ENCODE measurements at regions not wholly inside any gene's neighbourhood (a gene's known extent, or its start where the extent isn't known, plus 50 kb on each side); places are given as distances from the start of the nearest gene placed in this dataset.
"Not testable (repeated sequence)": the region's sequence is repeated elsewhere in the genome, so short reads cannot be mapped to it uniquely, and the experiment has no call there.

DNA sequence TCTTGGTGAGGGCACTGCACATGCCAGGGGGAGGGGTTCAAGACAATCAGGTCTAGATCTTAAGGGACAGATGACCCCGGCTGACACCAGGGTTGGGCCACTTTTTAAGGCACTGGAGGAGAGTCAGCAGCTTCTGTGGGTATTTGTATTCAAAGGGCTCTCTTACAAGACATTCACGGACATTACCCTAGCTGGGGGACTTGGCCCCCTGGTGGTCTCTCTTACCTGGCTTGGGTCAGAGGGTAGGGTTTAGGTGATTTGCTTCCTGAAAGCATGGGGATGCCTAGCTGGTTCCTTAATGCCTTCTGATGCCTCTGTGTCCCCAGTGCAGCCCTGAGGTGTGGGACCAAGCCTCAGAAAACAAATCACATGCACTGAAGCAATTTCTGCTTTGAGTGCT lies 354.7 kb downstream of the CDC5L start:
- no peak for DNase-seq (ENCODE audit: low read depth)

DNA sequence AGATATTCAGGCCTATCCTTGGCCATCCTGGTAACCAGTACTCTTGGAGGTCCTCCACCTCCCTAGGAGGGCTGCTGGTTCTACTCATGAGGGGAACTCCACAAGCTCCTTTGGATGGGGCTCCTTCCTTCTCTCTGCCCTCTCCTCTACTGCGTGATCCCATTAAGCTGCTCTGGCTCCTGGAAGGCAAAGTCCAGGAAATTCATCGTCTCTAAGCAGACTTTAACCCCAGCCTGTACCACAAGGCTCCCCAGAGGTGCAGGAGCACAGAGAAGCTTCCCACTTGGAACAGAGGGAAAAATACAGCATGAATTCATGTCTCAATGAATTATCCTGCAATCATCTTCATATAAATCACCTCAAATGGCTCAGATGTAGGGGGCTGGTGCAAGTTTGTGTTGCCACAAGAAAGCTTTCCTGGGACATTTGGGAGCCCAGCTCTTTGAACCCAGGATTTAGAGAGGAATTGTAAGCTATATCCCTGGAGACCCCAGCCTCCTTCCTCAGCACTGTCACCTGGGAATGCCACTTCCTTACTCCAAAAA lies 355.4 kb downstream of the CDC5L start:
- no peak for DNase-seq (ENCODE audit: low read depth)

DNA sequence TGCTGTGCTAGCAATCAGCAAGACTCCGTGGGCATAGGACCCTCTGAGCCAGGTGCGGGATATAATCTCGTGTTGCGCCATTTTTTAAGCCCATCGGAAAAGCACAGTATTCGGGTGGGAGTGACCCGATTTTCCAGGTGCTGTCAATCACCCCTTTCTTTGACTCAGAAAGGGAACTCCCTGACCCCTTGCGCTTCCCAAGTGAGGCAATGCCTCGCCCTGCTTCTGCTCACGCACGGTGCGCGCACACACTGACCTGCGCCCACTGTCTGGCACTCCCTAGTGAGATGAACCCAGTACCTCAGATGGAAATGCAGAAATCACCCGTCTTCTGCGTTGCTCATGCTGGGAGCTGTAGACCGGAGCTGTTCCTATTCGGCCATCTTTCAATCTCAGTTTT lies 372.6 kb downstream of the CDC5L start:
- DNase-seq (ENCODE audit: low read depth) = not testable (repeated sequence)

DNA sequence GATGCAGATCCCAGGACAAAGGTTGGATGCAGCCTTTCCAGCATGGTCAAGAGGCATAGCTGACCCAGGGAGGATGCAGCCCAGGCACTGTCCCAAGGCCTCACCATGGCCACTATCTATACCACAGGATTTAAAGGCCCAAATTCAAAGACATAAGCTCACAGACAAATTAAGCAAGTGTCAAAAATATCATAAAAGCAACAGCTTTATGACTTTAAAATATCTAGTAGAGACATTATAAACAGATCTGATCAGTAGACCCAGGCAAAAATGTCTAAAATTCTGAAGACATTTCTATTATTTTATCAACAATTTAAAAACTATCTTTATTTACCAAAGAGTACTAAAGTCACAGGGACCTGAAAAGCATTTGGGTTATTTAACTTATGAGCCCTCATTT lies 373.5 kb downstream of the CDC5L start:
- no peak for DNase-seq (ENCODE audit: low read depth)

DNA sequence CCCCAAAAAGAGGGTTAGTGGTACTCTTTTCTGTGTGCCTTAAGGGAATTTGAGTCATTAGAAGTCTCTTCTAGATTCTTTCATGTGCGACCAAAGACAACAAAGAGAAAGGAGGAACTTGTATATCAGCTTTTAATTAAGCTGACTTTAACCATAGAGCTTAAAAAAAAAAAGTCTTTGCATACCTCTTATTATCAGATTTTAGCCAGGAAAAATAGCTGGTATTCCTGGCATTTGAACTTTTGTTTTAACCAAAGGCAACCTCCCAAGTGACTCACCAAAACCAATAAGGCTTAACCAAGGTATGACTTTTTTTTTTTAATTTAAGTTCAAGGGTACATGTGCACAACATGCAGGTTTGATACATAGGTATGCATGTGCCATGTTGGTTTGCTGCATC lies 375.0 kb downstream of the CDC5L start:
- no peak for DNase-seq (ENCODE audit: low read depth)

DNA sequence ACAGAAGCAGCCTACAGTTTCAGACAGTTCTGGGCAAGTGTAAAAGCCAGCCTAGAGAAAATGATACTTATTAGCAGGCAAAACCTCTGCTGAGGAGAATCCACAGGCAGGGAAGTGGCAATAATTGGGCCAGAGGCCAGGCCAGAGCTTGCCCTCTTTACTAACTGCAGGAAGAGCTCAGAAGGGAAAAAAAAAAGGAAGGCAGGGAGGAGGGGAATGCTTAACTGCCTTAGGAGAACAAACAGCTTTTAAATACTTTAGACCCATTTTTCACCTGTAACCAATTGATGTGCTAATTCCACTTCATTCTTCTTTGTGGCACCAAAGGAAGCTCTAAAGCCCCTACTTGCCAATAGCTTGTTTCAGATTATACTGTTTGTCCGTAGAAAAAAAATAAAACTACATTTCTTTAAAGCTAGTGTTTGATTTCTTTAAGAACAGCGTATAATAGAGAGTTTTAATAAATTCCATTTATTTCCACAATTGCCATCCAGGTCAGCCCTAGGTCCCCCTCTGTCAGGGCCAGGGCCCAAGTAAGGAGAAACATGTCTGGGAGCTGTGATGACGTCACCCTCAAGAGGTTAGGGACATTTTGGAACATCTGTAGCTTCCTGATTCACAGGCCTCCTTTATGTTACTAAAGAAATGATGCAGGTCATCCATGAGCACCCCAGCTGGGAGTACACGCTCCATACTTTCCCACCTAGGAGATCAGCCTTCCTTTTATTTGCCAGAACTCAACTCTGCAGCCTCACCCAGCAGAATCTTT lies 384.3 kb downstream of the CDC5L start:
- DNase-seq (ENCODE audit: low read depth) = no peak

DNA sequence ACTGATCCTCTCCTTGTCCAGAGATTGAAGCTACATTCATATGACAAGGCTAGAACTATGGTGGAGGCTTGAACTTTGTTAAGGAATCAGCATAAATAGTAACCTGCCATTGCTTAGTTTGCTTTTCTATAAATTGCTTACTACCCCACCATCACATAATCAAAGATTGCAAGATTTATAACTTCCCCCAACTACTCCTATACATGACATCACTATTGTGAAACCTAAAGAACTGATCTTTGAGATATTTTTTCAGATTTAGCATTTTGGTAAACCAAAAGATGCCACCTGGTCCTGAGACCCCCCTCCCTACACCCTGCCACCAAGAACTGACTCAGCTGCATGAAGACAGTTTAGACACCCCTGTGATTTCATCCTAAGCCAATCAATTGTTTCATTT lies 385.3 kb downstream of the CDC5L start:
- DNase-seq (ENCODE audit: low read depth) = no peak

DNA sequence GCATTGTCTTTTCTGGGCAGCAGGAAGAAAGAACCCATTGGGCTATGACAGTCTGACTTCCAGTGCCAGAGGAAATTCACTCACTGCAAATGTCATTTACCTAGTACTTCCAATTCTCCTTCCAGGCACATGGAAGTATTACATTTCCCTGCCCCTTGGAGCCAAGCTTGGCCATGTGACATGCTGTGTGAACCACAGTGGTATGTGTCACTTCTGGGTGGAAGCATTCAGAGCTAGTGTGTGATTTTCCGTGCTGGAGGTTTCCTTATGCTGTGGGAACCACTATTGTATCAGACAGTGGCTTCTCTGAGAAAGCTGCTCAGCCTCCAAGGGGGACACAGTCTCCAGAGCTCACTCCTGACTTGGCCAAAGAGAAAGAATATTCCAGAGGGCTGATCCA lies 387.6 kb downstream of the CDC5L start:
- no peak for DNase-seq (ENCODE audit: low read depth)

DNA sequence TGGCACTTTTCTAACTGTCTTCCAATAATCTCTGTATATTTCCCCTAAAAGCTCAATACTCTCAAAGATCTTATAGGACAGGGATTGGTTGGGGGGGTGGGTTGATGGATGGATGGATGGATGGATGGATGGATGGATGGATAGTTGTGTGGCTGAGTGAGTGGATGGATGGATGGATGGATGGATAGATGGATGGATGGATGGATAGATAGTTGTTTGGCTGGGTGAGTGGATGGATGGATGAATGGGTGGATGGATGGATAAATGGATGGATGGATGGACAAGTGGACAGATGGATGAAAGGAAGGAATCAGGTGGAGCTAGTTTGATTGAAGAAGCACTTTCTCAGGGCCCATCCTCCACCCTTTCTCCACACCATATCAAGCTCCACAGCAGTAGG lies 388.8 kb downstream of the CDC5L start:
- DNase-seq (ENCODE audit: low read depth) = no peak

DNA sequence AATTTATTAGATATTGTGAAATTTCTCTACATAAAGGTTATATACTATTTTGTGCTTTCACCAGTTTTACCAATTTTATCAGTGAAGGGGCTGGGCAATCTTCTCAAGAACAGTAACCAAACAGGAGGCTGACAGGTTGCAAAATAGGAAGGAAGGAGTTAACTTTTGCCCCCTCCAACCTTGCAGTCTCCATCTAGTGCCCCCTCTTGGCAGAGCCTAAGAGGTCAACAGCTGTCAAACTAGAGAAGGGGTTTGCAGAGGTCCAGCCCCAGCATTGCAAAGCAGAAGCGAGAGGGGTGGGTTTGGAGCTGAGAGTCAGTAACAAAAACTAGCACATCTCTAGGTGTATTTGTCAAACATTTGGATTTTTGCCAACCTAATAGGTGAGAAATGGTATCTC lies 391.0 kb downstream of the CDC5L start:
- DNase-seq (ENCODE audit: low read depth) = no peak
